NCI-H2196 treated with DMSO at 0.1 percent for 48 hours (cell line): ENCODE measurements at regions not wholly inside any gene's neighbourhood (a gene's known extent, or its start where the extent isn't known, plus 50 kb on each side); places are given as distances from the start of the nearest gene placed in this dataset.
"Not testable (repeated sequence)": the region's sequence is repeated elsewhere in the genome, so short reads cannot be mapped to it uniquely, and the experiment has no call there.

Experiments
- DNase-seq: peaks from one replicate; lab custom pipeline; 2025; ENCODE audit not compliant: unreplicated experiment; lab: John Stamatoyannopoulos, UW

- no peak for DNase-seq
These were observed 57.8 kb downstream of the OR2B2 start for GRCh38 chr6:27854421-27854820.

GRCh38 chr6:27851440-27851839, 60.8 kb downstream of the OR2B2 start:
- DNase-seq: no peak

GRCh38 chr6:27849001-27849400, 63.2 kb downstream of the OR2B2 start:
- DNase-seq: not testable (repeated sequence)

- DNase-seq: no peak
These were observed 64.5 kb downstream of the OR2B2 start for GRCh38 chr6:27847706-27848105.

- DNase-seq: no peak
These were observed 71.6 kb downstream of the OR2B2 start for GRCh38 chr6:27840572-27840971.

- DNase-seq: peak; percentile 15
These were observed 72.3 kb downstream of the OR2B2 start for GRCh38 chr6:27839626-27840475.

- no peak for DNase-seq
These were observed 73.1 kb downstream of the OR2B2 start for GRCh38 chr6:27838945-27839625.

GRCh38 chr6:27838058-27838944, 73.9 kb downstream of the OR2B2 start:
- peak; percentile 96 for DNase-seq

GRCh38 chr6:27837625-27838057, 74.6 kb downstream of the OR2B2 start:
- no peak for DNase-seq

GRCh38 chr6:27836783-27837624, 75.2 kb downstream of the OR2B2 start:
- DNase-seq: peak; percentile 90

GRCh38 chr6:27836141-27836782, 75.9 kb downstream of the OR2B2 start:
- no peak for DNase-seq

- no peak for DNase-seq
These were observed 77.2 kb downstream of the OR2B2 start for GRCh38 chr6:27834879-27835549.

- DNase-seq: no peak
These were observed 77.8 kb downstream of the OR2B2 start for GRCh38 chr6:27834384-27834783.

- DNase-seq: not testable (repeated sequence)
These were observed 80.6 kb downstream of the OR2B2 start for GRCh38 chr6:27831434-27832081.

GRCh38 chr6:27830600-27831433, 81.4 kb downstream of the OR2B2 start:
- DNase-seq: not testable (repeated sequence)

- no peak for DNase-seq
These were observed 82.0 kb downstream of the OR2B2 start for GRCh38 chr6:27830212-27830599.

GRCh38 chr6:27829453-27830211, 82.6 kb downstream of the OR2B2 start:
- DNase-seq: no peak
